Tongue (tissue), 1 donor: ENCODE measurements at regions not wholly inside any gene's neighbourhood (a gene's known extent, or its start where the extent isn't known, plus 50 kb on each side); places are given as distances from the start of the nearest gene placed in this dataset.
A peak's percentile ranks its signal among the peaks of the same experiment; 100 is the strongest.
"Not testable (repeated sequence)": the region's sequence is repeated elsewhere in the genome, so short reads cannot be mapped to it uniquely, and the experiment has no call there.

Source experiments
- DNase-seq: peaks from one replicate; pipeline ENCODE4 v3.0.0-alpha.2; 2015

DNA sequence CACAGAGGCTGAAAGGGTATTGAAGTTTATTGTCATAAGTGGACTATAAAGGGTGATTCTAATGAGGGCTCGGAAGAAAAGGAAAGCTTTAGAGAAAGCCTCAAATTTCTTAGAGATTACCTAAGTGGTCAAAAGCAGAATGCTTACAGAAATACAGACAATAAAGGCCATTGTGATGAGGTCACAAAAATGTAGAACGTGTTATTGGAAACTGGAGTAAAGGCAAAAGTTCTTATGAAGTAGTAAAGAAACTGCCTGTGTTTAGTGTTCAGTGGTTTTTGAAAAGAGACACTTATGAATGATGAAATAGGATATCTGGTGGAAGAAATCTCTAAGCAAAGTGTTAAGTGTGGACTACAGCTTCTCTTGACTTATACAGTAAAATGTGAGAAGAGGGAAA, 726.9 kb downstream of the DNAH5 start:
- no peak for DNase-seq

GRCh38 chr5:13215806-13216205, 728.7 kb downstream of the DNAH5 start:
- DNase-seq = no peak

DNA sequence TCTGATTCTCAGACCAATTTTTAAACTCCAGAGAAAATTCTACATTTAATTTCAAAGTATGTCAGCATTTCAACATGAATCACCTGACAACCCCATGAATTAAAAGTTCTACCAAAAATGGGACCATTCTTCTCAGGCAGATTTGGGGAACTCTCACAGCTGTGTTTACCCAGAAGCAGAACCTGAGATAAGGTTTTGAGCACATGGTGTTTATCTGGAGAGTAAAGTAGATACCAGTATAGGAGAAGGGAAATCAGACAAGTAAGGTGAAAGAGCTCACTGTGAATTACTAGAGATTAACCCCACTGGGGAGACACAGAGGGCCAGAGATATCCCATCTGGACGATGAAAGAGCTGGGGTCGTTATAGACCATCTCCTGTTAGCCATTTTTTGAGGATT, 729.1 kb downstream of the DNAH5 start:
- DNase-seq = no peak

DNA sequence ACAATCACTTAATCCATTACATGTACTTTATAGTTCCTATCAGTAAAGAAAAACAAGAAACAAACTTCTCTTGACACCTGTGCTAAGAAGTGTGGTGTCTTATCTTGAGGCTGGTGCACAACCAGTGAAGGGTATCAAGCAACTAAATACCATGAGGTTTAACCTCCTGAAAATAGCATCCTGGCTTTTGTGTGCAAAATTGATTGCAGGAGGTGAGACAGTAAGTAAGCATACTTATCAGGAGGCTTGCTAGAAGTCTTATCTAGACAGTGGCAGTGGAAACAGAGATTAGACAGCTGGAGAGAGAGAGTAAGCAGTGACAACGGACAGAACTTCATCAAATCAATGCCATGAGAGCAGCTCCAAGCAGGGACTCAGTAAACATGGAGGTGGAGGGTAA, 730.3 kb downstream of the DNAH5 start:
- no peak for DNase-seq

GRCh38 chr5:13212886-13213285, 731.6 kb downstream of the DNAH5 start:
- DNase-seq = peak; percentile 59

DNA sequence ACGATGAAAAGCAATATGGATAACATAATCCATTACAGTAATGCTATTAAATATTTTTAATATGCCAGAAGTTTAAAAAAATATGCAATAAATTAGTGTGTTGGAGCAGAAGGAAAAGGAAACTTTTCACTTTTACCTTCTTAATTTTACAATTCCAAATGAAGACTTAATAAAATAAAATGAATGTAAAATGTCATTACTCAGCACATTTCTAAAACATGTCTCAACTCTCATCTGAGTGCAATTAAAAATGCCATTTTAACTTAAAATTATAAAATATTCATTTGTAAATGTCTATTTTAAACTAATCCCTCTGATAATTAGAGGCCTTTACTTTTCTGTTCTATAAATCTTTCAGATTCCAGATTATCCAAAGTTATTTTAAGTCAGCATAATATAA, 733.4 kb downstream of the DNAH5 start:
- no peak for DNase-seq

GRCh38 chr5:13207112-13207511, 737.4 kb downstream of the DNAH5 start:
- DNase-seq = no peak

- DNase-seq = no peak
Measured at GRCh38 chr5:13201022-13201421, 743.5 kb downstream of the DNAH5 start.

DNA sequence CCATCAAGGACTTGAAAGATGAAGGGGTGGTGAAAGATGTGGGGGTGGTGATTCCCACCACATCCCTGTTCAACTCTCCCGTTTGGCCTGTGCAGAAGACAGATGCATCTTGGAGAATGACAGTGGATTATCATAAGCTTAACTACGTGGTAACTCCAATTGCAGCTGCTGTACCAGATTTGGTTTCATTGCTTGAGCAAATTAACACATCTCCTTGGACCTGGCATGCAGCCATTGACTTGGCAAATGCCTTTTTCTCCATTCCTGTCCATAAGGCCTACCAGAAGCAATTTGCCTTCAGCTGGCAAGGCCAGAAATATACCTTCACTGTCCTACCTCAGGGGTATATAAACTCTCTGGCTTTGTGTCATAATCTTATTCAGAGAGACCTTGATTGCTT, 746.3 kb downstream of the DNAH5 start:
- peak; percentile 82 for DNase-seq

- no peak for DNase-seq
Measured at GRCh38 chr5:13189532-13189931, 755.0 kb downstream of the DNAH5 start.

DNA sequence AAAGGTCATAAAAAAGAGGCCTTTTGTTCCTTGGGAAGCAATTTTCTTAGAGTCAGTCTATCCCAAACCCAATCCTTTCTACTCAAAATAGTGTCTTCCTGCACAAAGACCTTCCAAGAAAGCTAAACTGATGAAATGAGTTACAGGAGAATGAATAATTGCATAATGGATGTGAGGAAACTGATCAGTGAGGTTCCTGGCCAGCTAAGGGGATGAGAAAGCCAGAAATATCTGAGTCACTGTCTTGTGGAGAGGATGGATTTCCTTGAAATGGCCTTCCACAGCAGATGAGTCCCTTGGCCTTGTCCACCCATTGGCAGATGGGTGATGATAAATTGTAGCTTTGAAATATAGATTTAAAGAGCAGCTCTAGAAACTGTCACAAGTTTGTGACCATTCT, 756.1 kb downstream of the DNAH5 start:
- no peak for DNase-seq

GRCh38 chr5:13187186-13187585, 757.3 kb downstream of the DNAH5 start:
- peak; percentile 87 for DNase-seq

DNA sequence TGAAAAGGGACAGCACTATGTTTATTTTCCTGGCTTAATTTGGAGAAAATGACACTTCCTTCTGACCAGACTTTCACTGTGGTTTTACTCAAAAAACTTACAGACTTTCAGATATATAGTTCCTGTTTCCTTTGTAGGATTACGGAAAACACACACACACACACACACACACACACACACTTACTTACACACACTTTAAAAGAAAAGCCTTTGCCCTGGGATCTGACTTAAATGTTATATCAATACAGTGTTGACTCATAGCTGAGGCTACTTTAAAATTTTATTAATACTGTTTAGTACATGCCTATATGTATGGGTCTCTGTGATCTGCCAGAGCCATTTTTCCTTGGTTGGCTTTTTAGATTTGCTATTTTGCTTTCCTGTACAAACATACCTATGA, 758.3 kb downstream of the DNAH5 start:
- no peak for DNase-seq

DNA sequence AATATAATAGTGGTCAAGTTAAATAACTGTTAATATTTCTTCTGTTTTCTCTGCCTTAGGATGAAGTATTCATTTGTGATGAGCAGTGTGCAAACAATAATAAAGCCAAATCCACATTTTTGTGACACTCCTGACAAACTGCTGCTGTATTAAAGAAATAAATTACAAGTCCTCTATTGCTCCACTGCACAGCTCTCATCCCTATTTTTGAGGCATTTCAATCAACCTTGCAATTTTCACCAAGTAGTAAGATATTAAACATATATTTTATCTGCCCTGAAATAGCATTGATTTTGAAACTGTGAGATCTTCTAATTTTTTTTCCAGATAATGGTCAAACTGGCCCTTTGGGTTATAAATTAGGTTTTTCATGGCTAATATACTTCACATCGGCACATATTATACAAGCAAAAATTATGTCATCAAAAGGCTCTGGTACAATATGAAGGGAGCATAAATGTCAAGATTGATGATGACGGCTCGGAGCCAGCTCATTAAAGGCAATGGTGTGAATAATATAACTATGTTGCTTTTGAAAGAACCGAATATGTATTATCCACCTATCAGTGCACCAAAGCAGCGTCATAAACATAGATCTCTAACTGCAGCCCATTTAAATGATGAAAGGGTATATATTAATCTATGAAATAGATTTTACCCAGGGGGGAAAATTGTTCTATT, 764.9 kb downstream of the DNAH5 start:
- DNase-seq = no peak

GRCh38 chr5:13143630-13144029, 800.9 kb downstream of the DNAH5 start:
- no peak for DNase-seq

- DNase-seq = no peak
Measured at GRCh38 chr5:13143214-13143613, 801.3 kb downstream of the DNAH5 start.

- no peak for DNase-seq
Measured at GRCh38 chr5:13133951-13134350, 810.5 kb downstream of the DNAH5 start.

DNA sequence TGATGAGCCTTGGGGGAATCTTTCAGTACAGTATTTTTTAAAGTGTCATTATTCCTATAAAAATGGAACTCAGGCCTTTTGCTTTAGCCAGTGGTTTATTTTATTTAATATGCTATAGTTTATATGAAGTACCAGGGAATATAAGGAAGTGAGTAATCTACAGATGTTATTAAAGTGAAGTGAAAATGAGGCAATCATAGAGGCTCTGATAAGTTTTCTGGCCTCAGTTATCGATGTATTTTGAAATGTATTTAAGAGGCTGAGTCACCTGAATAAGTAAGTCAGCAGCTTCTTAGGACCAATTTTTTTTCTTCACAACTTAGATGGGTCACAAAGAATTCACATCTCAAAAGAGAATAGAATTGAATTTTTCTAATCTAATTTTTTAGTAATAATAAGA, 829.0 kb downstream of the DNAH5 start:
- no peak for DNase-seq

DNA sequence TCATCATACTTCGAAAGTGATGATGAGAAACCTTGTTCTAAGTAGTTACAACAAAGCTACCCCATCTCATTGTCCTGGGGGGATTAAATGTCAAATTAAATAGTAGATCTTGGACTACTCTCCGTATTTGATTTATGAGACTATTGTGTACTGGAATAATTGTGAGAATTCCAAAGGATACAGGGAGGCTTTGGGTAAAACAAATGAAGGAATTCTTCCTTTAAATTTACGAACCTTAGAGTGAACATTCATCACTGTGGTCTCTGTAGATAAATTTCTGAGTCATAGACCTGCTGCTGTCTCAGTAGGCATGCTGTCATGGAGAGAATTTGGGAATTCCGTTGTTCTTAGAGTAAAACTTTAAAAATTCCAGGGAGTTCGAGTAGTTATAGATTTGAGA, 836.2 kb downstream of the DNAH5 start:
- no peak for DNase-seq

GRCh38 chr5:13107537-13107936, 837.0 kb downstream of the DNAH5 start:
- DNase-seq = no peak

- DNase-seq = peak; percentile 0
Measured at GRCh38 chr5:13081116-13081515, 863.4 kb downstream of the DNAH5 start.

DNA sequence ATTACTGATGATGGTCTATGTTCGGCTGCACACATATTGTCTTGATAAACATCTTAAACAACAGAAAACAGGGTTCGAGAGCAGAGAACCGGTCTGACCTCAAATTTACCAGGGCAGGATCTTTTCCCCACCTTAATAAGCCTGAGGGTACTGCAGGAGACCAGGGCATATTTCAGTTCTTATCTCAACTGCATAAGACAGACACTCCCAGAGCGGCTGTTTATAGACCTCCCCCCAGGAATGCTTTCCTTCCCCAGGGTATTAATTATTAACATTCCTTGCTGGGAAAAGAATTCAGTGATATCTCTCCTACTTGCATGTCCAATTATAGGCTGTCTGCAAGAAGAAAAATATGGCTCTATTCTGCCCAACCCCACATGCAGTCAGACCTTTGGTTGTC, 871.6 kb downstream of the DNAH5 start:
- not testable (repeated sequence) for DNase-seq

- no peak for DNase-seq
Measured at GRCh38 chr5:13063088-13063487, 881.4 kb downstream of the DNAH5 start.

GRCh38 chr5:13045897-13046551, 898.5 kb downstream of the DNAH5 start:
- DNase-seq = no peak
